Panc1 (cell line): ENCODE measurements at regions not wholly inside any gene's neighbourhood (a gene's known extent, or its start where the extent isn't known, plus 50 kb on each side); places are given as distances from the start of the nearest gene placed in this dataset.

Experiments
- POLR2AphosphoS5 ChIP-seq: IDR thresholded peaks from 2 replicates; pipeline ENCODE4 v1.6.1; 2012; ENCODE audit warnings: mild to moderate bottlenecking, low read depth, low read length, moderate library complexity
- SIN3A ChIP-seq: IDR thresholded peaks from 2 replicates; pipeline ENCODE4 v1.6.1; 2012; ENCODE audit warnings: low read depth, mild to moderate bottlenecking, low read length, moderate library complexity, borderline replicate concordance; ENCODE audit not compliant: insufficient read depth
- TF ChIP-seq, protein P1 (sequence below): fragments of 450-650 bp; IDR thresholded peaks from 2 replicates; pipeline ENCODE4 v1.5.1; 2017; ENCODE audit warnings: mild to moderate bottlenecking

DNA sequence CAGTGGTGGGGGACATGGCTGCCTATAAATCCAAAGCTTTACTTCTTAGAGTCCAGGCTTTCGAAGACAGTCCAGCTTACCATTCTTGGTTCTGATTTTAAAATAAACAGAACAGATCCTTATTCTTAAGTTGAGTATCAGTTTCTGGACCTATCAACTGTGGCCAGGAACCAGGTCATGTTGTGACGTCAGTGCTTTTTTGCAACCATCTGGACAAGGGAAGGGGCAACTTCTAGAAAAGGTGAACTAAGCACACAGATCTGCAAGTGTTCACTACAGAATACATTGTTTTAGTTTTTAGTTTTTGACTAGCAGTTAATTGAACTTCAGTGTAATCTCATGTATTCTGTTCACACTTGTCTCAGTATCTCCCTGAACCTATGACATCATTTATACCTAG, 326.0 kb upstream of the MGAT5 start:
- TF ChIP-seq, protein P1, sequence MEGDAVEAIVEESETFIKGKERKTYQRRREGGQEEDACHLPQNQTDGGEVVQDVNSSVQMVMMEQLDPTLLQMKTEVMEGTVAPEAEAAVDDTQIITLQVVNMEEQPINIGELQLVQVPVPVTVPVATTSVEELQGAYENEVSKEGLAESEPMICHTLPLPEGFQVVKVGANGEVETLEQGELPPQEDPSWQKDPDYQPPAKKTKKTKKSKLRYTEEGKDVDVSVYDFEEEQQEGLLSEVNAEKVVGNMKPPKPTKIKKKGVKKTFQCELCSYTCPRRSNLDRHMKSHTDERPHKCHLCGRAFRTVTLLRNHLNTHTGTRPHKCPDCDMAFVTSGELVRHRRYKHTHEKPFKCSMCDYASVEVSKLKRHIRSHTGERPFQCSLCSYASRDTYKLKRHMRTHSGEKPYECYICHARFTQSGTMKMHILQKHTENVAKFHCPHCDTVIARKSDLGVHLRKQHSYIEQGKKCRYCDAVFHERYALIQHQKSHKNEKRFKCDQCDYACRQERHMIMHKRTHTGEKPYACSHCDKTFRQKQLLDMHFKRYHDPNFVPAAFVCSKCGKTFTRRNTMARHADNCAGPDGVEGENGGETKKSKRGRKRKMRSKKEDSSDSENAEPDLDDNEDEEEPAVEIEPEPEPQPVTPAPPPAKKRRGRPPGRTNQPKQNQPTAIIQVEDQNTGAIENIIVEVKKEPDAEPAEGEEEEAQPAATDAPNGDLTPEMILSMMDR = no peak
- TF ChIP-seq POLR2AphosphoS5 (no peak), SIN3A (no peak)
